H9 (cell line): ENCODE measurements at regions not wholly inside any gene's neighbourhood (a gene's known extent, or its start where the extent isn't known, plus 50 kb on each side); places are given as distances from the start of the nearest gene placed in this dataset.

Experiments used
- DNase-seq: peaks from one replicate; pipeline ENCODE4 v3.0.0-alpha.2; 2017
- H2AFZ ChIP-seq: one replicate; pipeline ENCODE4 v1.6.1; 2013; ENCODE audit warnings: mild to moderate bottlenecking, low read length, control low read depth, moderate library complexity
- H2AK5ac ChIP-seq: 2 replicates; pipeline ENCODE4 v1.6.1; 2013; ENCODE audit warnings: low read length, control low read depth, mixed read lengths; ENCODE audit not compliant: insufficient read length
- H2BK120ac ChIP-seq: one replicate; pipeline ENCODE4 v1.6.1; 2013; ENCODE audit warnings: low read depth, mild to moderate bottlenecking, low read length, control low read depth, inconsistent platforms; ENCODE audit not compliant: poor library complexity, severe bottlenecking
- H2BK12ac ChIP-seq: 2 replicates; pipeline ENCODE4 v1.6.1; 2013; ENCODE audit warnings: low read length, control low read depth, mixed read lengths, low read depth; ENCODE audit not compliant: insufficient read length
- H2BK15ac ChIP-seq: 2 replicates; pipeline ENCODE4 v1.6.1; 2013; ENCODE audit warnings: low read depth, low read length, control low read depth
- H2BK20ac ChIP-seq: one replicate; pipeline ENCODE4 v1.6.1; 2013; ENCODE audit warnings: low read depth, mild to moderate bottlenecking, low read length, control low read depth, inconsistent platforms; ENCODE audit not compliant: poor library complexity, severe bottlenecking
- H2BK5ac ChIP-seq: 2 replicates; pipeline ENCODE4 v1.6.1; 2013; ENCODE audit warnings: low read length, control low read depth, mixed read lengths; ENCODE audit not compliant: insufficient read length
- H3K14ac ChIP-seq: 2 replicates; pipeline ENCODE4 v1.6.1; 2013; ENCODE audit warnings: low read length, control low read depth; ENCODE audit not compliant: insufficient read depth
- H3K18ac ChIP-seq: 2 replicates; pipeline ENCODE4 v1.6.1; 2013; ENCODE audit warnings: low read depth, mild to moderate bottlenecking, mixed read lengths, low read length, control low read depth; ENCODE audit not compliant: insufficient read length
- H3K23ac ChIP-seq: 2 replicates; pipeline ENCODE4 v1.6.1; 2013; ENCODE audit warnings: low read length, control low read depth, mixed read lengths, low read depth; ENCODE audit not compliant: insufficient read length
- H3K23me2 ChIP-seq: 2 replicates; pipeline ENCODE4 v1.6.1; 2013; ENCODE audit warnings: low read depth, mild to moderate bottlenecking, mixed read lengths, low read length, control low read depth; ENCODE audit not compliant: insufficient read length, poor library complexity, severe bottlenecking
- H3K27ac ChIP-seq: 2 replicates; pipeline ENCODE4 v1.5.1; 2013; ENCODE audit warnings: low read length, control low read depth, mixed read lengths, low read depth; ENCODE audit not compliant: insufficient read length
- H3K27me3 ChIP-seq: 2 replicates; pipeline ENCODE4 v1.6.1; 2013; ENCODE audit warnings: low read length, control low read depth, inconsistent platforms; ENCODE audit not compliant: insufficient read depth
- H3K4ac ChIP-seq: 2 replicates; pipeline ENCODE4 v1.6.1; 2013; ENCODE audit warnings: low read depth, mild to moderate bottlenecking, control low read depth, inconsistent platforms, low read length, moderate library complexity
- H3K4me1 ChIP-seq: 2 replicates; pipeline ENCODE4 v1.6.1; 2013; ENCODE audit warnings: low read length, control low read depth, inconsistent platforms; ENCODE audit not compliant: insufficient read depth
- H3K4me2 ChIP-seq: 2 replicates; pipeline ENCODE4 v1.6.1; 2013; ENCODE audit warnings: low read length, control low read depth, mixed read lengths; ENCODE audit not compliant: insufficient read length, insufficient read depth
- H3K56ac ChIP-seq: 2 replicates; pipeline ENCODE4 v1.6.1; 2013; ENCODE audit warnings: low read depth, mild to moderate bottlenecking, mixed read lengths, low read length, control low read depth; ENCODE audit not compliant: insufficient read length
- H3K79me1 ChIP-seq: 2 replicates; pipeline ENCODE4 v1.6.1; 2013; ENCODE audit warnings: low read depth, mild to moderate bottlenecking, moderate library complexity, low read length, control low read depth, inconsistent platforms; ENCODE audit not compliant: insufficient read depth, poor library complexity, severe bottlenecking
- H3K79me2 ChIP-seq: 2 replicates; pipeline ENCODE4 v1.6.1; 2013; ENCODE audit warnings: low read length, control low read depth, inconsistent platforms; ENCODE audit not compliant: insufficient read depth
- H3K9ac ChIP-seq: 2 replicates; pipeline ENCODE4 v1.6.1; 2013; ENCODE audit warnings: low read length, control low read depth, mixed read lengths; ENCODE audit not compliant: insufficient read length; ENCODE audit errors: extremely low read depth
- H3K9me3 ChIP-seq: one replicate; pipeline ENCODE4 v1.6.1; 2013; ENCODE audit warnings: low read depth, low read length, inconsistent platforms; ENCODE audit not compliant: control insufficient read depth
- H3T11ph ChIP-seq: one replicate; pipeline ENCODE4 v1.6.1; 2013; ENCODE audit warnings: mild to moderate bottlenecking, low read length, control low read depth, inconsistent platforms
- H4K20me1 ChIP-seq: one replicate; pipeline ENCODE4 v1.6.1; 2013; ENCODE audit not compliant: control insufficient read depth, insufficient read length, insufficient read depth
- H4K5ac ChIP-seq: 2 replicates; pipeline ENCODE4 v1.6.1; 2013; ENCODE audit warnings: low read depth, mild to moderate bottlenecking, mixed read lengths, low read length, control low read depth; ENCODE audit not compliant: insufficient read length
- H4K8ac ChIP-seq: replicated peaks from 2 replicates; pipeline ENCODE4 v1.6.1; 2013; ENCODE audit warnings: low read length, control low read depth, mixed read lengths, low read depth; ENCODE audit not compliant: insufficient read length
- H4K91ac ChIP-seq: 2 replicates; pipeline ENCODE4 v1.6.1; 2013; ENCODE audit warnings: low read depth, mild to moderate bottlenecking, moderate library complexity, mixed read lengths, low read length, control low read depth; ENCODE audit not compliant: insufficient read length
- H3K27ac Mint-ChIP-seq, 3 experiments: 2 replicates in 2 of 3; 3 replicates in 1 of 3; pipeline ENCODE4 v1.8.0; 2020 to 2021; ENCODE audit warnings: mixed read lengths in 3 of 3, mild to moderate bottlenecking in 1 of 3, moderate library complexity in 1 of 3
- H3K27me3 Mint-ChIP-seq: 2 replicates; pipeline ENCODE4 v1.8.0; 2021; ENCODE audit warnings: low read depth, mild to moderate bottlenecking, moderate library complexity, mixed read lengths
- H3K36me3 Mint-ChIP-seq, 3 experiments: 2 replicates in 2 of 3; 3 replicates in 1 of 3; pipeline ENCODE4 v1.8.0; 2020 to 2021; ENCODE audit warnings: low read depth in 3 of 3, mixed read lengths in 3 of 3; ENCODE audit not compliant: insufficient read depth in 1 of 3
- H3K4me1 Mint-ChIP-seq, 2 experiments: 2 replicates each; pipeline ENCODE4 v1.8.0; 2020; ENCODE audit warnings: mixed read lengths in 2 of 2
- H3K4me3 Mint-ChIP-seq, 2 experiments: 2 replicates in 1 of 2; 3 replicates in 1 of 2; pipeline ENCODE4 v1.8.0; 2020 to 2021; ENCODE audit warnings: mild to moderate bottlenecking in 2 of 2, mixed read lengths in 2 of 2, moderate library complexity in 1 of 2
- H3K9me3 Mint-ChIP-seq, 2 experiments: 2 replicates in 1 of 2; 3 replicates in 1 of 2; pipeline ENCODE4 v1.8.0; 2020; ENCODE audit warnings: mild to moderate bottlenecking in 2 of 2, mixed read lengths in 2 of 2, moderate library complexity in 1 of 2
- WGBS: extraction: QIAGEN DNeasy Blood & Tissue Kit; methylation state at CpG from one replicate; pipeline ENCODE4 v1.1.7; 2013; ENCODE audit warnings: missing lambda C conversion rate, low lambda C conversion rate, mixed read lengths; ENCODE audit not compliant: insufficient read length; ENCODE audit errors: extremely low coverage; 5-methylcytosine and 5-hydroxymethylcytosine counted together
- TF ChIP-seq, protein P1 (sequence below): fragments of 200-600 bp; sonication (generic); conservative IDR thresholded peaks from 3 replicates; pipeline ENCODE4 v1.8.0; 2021; ENCODE audit warnings: antibody characterized with exemption, mild to moderate bottlenecking

DNA sequence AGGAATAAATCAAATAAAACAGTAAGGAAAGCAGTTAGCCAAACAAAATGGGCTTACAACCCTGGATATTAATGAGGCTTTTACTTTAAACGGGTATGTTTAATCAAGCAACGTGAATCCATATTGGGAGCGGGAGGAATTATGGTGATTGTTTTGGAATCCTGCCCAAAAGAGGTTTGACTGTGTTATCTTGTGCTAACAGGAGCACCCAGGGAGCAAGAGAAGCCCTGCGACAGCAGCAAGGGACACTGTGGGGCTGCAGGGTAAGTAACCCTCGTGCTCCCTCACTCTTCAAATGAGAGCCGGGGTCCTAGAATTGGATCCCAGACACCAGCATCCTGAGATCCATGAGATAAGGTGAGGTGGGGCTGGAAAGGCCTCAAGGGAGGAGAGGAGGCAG lies 72.6 kb upstream of the PGBD5 start:
- WGBS: no CpG with 5 or more reads among the region's 6 CpGs
- H2BK120ac ChIP-seq: no peak overlapping the region
- H3K4me3 Mint-ChIP-seq: no peak overlapping the region
- no peak overlapping the region for H3K56ac ChIP-seq
- no peaks in the 10 kb centered on the region for H3K27me3 ChIP-seq
- H2BK20ac ChIP-seq: no peak overlapping the region
- no peak overlapping the region for H4K5ac ChIP-seq
- no peak overlapping the region for H3K4me2 ChIP-seq
- no peak overlapping the region for H4K8ac ChIP-seq
- no peak for DNase-seq
- no peaks in the 10 kb centered on the region for H3K4me1 ChIP-seq
- H2BK12ac ChIP-seq: no peak overlapping the region
- H3K23ac ChIP-seq: no peak overlapping the region
- peaks cover 17 to 20% of the 10 kb centered on the region in 2 experiments for H3K9me3 Mint-ChIP-seq
- no peaks in the 10 kb centered on the region for H4K20me1 ChIP-seq
- H3K9me3 ChIP-seq: peaks cover 4% of the 10 kb centered on the region
- peaks cover 44% of the 10 kb centered on the region for H3K27me3 Mint-ChIP-seq
- no peaks in the 10 kb centered on the region for H3K23me2 ChIP-seq
- H3T11ph ChIP-seq: no peak overlapping the region
- H3K14ac ChIP-seq: no peak overlapping the region
- no peak overlapping the region for H3K18ac ChIP-seq
- H4K91ac ChIP-seq: no peak overlapping the region
- H3K79me1 ChIP-seq: no peaks in the 10 kb centered on the region
- no peak overlapping the region for H2BK5ac ChIP-seq
- no peak overlapping the region for H3K27ac Mint-ChIP-seq
- no peak overlapping the region for H2AK5ac ChIP-seq
- no peak overlapping the region for H2BK15ac ChIP-seq
- no peak overlapping the region for H2AFZ ChIP-seq
- H3K4me1 Mint-ChIP-seq: peaks cover 2 to 3% of the 10 kb centered on the region in 2 experiments; a peak in 2 of 4 replicates
- H3K4ac ChIP-seq: no peak overlapping the region
- H3K9ac ChIP-seq: no peak overlapping the region
- peaks cover 3 to 14% (median 5%) of the 10 kb centered on the region in 3 experiments; a peak in 6 of 7 replicates for H3K36me3 Mint-ChIP-seq
- TF ChIP-seq, protein P1, sequence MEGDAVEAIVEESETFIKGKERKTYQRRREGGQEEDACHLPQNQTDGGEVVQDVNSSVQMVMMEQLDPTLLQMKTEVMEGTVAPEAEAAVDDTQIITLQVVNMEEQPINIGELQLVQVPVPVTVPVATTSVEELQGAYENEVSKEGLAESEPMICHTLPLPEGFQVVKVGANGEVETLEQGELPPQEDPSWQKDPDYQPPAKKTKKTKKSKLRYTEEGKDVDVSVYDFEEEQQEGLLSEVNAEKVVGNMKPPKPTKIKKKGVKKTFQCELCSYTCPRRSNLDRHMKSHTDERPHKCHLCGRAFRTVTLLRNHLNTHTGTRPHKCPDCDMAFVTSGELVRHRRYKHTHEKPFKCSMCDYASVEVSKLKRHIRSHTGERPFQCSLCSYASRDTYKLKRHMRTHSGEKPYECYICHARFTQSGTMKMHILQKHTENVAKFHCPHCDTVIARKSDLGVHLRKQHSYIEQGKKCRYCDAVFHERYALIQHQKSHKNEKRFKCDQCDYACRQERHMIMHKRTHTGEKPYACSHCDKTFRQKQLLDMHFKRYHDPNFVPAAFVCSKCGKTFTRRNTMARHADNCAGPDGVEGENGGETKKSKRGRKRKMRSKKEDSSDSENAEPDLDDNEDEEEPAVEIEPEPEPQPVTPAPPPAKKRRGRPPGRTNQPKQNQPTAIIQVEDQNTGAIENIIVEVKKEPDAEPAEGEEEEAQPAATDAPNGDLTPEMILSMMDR: no peak
- H3K79me2 ChIP-seq: no peaks in the 10 kb centered on the region
- no peak overlapping the region for H3K27ac ChIP-seq
